Erythroblast (primary cell): ENCODE measurements at regions not wholly inside any gene's neighbourhood (a gene's known extent, or its start where the extent isn't known, plus 50 kb on each side); places are given as distances from the start of the nearest gene placed in this dataset.

ENCODE experiments used
- GATA1 ChIP-seq: IDR thresholded peaks from 2 replicates; pipeline ENCODE4 v1.6.1; 2011; ENCODE audit warnings: low read depth, mild to moderate bottlenecking, control low read depth, low read length, moderate library complexity
- POLR2A ChIP-seq: IDR thresholded peaks from 2 replicates; pipeline ENCODE4 v1.6.1; 2011; ENCODE audit warnings: mild to moderate bottlenecking, low read length

GRCh38 chr22:27293721-27294445, 507.7 kb downstream of the MN1 start:
- no peak for TF ChIP-seq POLR2A
- TF ChIP-seq GATA1, result no peak
